AG04450 (cell line): ENCODE measurements at regions not wholly inside any gene's neighbourhood (a gene's known extent, or its start where the extent isn't known, plus 50 kb on each side); places are given as distances from the start of the nearest gene placed in this dataset.

Experiments
- CTCF ChIA-PET: fragments of 300-600, 350-600 bp; formaldehyde crosslinking; extraction: SDS; loops from one replicate; lab custom pipeline; 2022; ENCODE audit warnings: antibody characterized with exemption, inconsistent platforms; lab: Charles Lee
- POLR2A ChIA-PET: fragments of 350-600 bp; formaldehyde crosslinking; extraction: SDS; loops from one replicate; lab custom pipeline; 2021; ENCODE audit warnings: antibody characterized with exemption, inconsistent platforms; lab: Yijun Ruan, JAX
- DNase-seq: peaks from one replicate; pipeline ENCODE4 v3.0.0-alpha.2; 2011; ENCODE audit warnings: low read depth, low spot score
- H3K27ac ChIP-seq: one replicate; pipeline ENCODE4 v1.5.1; 2012; ENCODE audit warnings: low read depth, low read length, control low read depth
- H3K27me3 ChIP-seq: one replicate; pipeline ENCODE4 v1.6.0; 2012; ENCODE audit warnings: low read length; ENCODE audit not compliant: control insufficient read depth, insufficient read depth
- H3K4me3 ChIP-seq: 2 replicates; pipeline ENCODE4 v1.5.1; 2011; ENCODE audit warnings: mild to moderate bottlenecking, low read depth, low read length, control low read depth
- H3K9me3 ChIP-seq: 2 replicates; pipeline ENCODE4 v1.5.1; 2012; ENCODE audit warnings: low read length; ENCODE audit not compliant: control insufficient read depth, insufficient read depth
- TF ChIP-seq, protein P1 (sequence below): IDR thresholded peaks from 2 replicates; pipeline ENCODE4 v1.5.1; 2011; ENCODE audit warnings: low read depth, low read length, control low read depth, inconsistent platforms

DNA sequence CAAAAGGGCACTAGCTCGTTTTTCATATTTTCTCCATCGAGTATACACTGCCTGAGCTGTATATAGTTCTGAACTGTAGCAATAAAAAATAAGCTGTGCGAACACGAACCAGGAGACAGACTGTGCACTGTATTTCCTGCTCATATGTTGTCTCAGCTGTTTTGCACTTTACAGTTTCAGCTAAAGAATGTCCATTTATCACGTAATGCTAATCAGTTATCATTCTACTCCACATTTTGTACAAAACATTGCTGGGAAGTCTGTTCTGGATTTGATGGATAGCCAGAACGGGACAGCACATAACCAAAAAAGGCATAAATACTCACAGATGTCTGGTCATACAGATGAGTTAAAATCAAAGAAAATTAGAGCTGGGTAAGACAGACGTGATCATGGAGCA is 315.5 kb upstream of the ADGRL3 start:
- CTCF ChIA-PET: interaction anchor here (0.8 kb wide), 1 partner anchor 78 kb away, joined by 3 read pairs; no protein-coding TSS in a partner anchor
- Histone ChIP-seq H3K9me3 (no peaks in the 10 kb centered on the region), H3K27ac (no peak overlapping the region), H3K4me3 (no peak overlapping the region; the same call in 1 of the 2 replicates), H3K27me3 (no peaks in the 10 kb centered on the region)
- TF ChIP-seq, protein P1, sequence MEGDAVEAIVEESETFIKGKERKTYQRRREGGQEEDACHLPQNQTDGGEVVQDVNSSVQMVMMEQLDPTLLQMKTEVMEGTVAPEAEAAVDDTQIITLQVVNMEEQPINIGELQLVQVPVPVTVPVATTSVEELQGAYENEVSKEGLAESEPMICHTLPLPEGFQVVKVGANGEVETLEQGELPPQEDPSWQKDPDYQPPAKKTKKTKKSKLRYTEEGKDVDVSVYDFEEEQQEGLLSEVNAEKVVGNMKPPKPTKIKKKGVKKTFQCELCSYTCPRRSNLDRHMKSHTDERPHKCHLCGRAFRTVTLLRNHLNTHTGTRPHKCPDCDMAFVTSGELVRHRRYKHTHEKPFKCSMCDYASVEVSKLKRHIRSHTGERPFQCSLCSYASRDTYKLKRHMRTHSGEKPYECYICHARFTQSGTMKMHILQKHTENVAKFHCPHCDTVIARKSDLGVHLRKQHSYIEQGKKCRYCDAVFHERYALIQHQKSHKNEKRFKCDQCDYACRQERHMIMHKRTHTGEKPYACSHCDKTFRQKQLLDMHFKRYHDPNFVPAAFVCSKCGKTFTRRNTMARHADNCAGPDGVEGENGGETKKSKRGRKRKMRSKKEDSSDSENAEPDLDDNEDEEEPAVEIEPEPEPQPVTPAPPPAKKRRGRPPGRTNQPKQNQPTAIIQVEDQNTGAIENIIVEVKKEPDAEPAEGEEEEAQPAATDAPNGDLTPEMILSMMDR: no peak
- POLR2A ChIA-PET: no interaction called here
- no peak for DNase-seq

DNA sequence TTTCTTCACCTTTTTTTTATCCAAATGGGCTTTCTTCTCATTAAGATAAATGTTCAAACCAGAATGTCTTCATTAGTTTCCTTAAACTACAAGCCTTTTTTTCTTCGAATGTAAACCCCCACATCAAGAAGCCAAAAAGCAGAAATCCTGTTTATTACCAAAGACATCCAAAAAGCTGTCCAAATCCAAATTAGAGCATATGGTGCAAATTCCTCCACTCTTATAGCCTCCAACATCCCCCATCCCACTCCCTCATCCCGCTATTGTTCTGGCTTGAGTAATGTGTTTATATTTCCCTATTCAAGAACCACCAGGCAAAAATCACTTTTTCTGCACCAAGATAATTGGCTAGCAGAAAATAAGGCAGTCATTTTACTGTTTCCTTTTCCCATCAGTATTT is 315.1 kb upstream of the ADGRL3 start:
- CTCF ChIA-PET: no interaction called here
- no peaks in the 10 kb centered on the region for H3K27me3 ChIP-seq
- H3K27ac ChIP-seq: no peak overlapping the region
- POLR2A ChIA-PET: no interaction called here
- no peaks in the 10 kb centered on the region for H3K9me3 ChIP-seq
- no peak for DNase-seq
- H3K4me3 ChIP-seq: no peak overlapping the region
- TF ChIP-seq, protein P1: no peak

DNA sequence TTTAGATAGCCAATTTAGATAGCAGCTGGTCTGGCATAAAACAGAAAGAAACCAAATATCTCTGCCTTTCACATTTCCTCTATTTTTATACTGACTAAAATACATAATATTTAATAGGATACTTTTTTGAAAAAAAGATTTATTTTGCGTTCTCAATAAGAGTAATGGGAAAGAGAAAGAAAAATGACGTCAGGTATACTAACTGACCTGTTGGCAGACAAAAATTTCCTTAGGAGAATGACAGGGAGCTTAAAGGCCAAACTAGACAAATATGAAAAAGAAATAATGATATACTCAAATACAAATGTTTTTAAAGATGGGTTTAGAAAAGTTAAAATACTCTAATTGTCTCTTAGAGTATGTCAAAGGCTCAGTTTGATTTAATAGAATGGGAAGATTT is 309.4 kb upstream of the ADGRL3 start:
- CTCF ChIA-PET: no interaction called here
- DNase-seq: no peak
- TF ChIP-seq, protein P1: no peak
- H3K9me3 ChIP-seq: no peaks in the 10 kb centered on the region
- no peaks in the 10 kb centered on the region for H3K27me3 ChIP-seq
- POLR2A ChIA-PET: no interaction called here
- no peak overlapping the region for H3K27ac ChIP-seq
- H3K4me3 ChIP-seq: no peak overlapping the region

DNA sequence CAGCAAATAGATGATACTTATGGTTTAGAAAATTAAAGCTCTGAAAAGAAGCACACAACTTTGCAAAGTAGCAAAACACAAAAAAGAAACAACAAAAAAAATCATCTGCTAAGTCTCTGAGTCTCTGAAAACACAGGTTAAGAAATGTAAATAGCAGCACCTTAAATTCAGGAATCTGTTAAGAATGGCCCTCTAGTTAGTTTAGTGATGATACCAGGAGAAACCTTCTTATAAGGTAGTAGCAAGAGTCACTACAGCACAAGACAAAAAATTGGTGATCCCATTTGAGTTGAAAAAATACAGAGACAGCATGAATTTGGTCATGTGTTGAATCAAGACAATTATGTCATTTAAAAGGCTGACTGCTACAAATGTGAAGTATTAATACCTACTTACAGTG is 308.2 kb upstream of the ADGRL3 start:
- POLR2A ChIA-PET: no interaction called here
- TF ChIP-seq, protein P1: no peak
- no peak overlapping the region for H3K27ac ChIP-seq
- H3K9me3 ChIP-seq: no peaks in the 10 kb centered on the region
- H3K27me3 ChIP-seq: no peaks in the 10 kb centered on the region
- DNase-seq: no peak
- CTCF ChIA-PET: no interaction called here
- no peak overlapping the region for H3K4me3 ChIP-seq

DNA sequence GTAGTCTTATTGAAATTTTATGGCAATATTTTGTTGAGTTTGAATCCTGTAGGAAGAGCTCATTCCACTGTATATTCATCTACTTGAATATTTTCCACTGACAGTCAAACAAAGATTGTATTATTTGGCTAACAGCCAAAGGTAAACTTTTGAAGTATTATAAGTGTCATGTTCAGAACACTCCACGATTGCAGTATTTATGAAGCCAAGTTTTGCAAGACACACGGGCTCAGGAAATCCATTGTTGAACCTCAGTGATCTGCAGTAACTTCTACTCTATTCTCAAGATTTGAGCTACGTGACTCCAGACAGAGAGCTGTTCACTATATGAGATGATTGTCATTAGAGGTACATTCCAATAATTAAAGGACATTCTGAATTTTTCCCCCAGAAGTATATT is 302.7 kb upstream of the ADGRL3 start:
- Histone ChIP-seq H3K27me3 (no peaks in the 10 kb centered on the region), H3K4me3 (no peak overlapping the region), H3K27ac (no peak overlapping the region), H3K9me3 (no peaks in the 10 kb centered on the region)
- TF ChIP-seq, protein P1: no peak
- DNase-seq: no peak
- ChIA-PET POLR2A (no interaction called here), CTCF (no interaction called here)
